C4-2B (cell line): ENCODE measurements at regions not wholly inside any gene's neighbourhood (a gene's known extent, or its start where the extent isn't known, plus 50 kb on each side); places are given as distances from the start of the nearest gene placed in this dataset.

Experiments used
- CTCF ChIP-seq: fragments of 450-650 bp; conservative IDR thresholded peaks from 2 replicates; pipeline ENCODE4 v1.5.1; 2017; ENCODE audit warnings: mild to moderate bottlenecking
- ZFX ChIP-seq: fragments of 450-650 bp; IDR thresholded peaks from 2 replicates; pipeline ENCODE4 v1.6.1; 2017

GRCh38 chr1:65065524-65066418 is 82.2 kb upstream of the AK4 start:
- TF ChIP-seq CTCF (no peak), ZFX (no peak)
